ENCODE measurements at regions not wholly inside any gene's neighbourhood (a gene's known extent, or its start where the extent isn't known, plus 50 kb on each side); places are given as distances from the start of the nearest gene placed in this dataset.

DNA sequence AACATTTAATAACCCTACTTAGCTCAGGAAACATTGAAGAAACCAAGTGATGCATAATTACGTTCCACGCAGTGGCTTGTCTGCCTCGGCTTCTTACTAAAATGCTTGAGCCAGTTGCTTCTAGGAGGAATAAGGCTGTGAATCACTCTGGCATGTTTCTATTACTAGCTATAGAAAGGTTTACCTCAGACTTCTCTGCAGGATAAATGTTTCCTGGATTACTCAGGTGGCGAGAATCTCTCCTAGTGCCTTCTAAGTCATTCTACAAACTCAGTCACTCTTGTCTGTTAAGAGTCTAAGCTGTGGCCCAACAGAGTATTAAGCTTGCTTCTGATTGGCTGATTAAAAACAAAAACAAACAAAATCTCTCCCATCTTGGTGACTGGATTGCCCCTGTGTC, 92.0 kb upstream of the RALGPS2 start:
- H3K36me3 Mint-ChIP-seq (ENCODE audit: low read depth) = no peaks in the 10 kb centered on the region
- Histone ChIP-seq H3K27me3 (ENCODE audit: control insufficient read depth, insufficient read depth, low read length, poor library complexity, severe bottlenecking) (no peaks in the 10 kb centered on the region), H3K27ac (ENCODE audit: low read depth, low read length) (no peak overlapping the region)

DNA sequence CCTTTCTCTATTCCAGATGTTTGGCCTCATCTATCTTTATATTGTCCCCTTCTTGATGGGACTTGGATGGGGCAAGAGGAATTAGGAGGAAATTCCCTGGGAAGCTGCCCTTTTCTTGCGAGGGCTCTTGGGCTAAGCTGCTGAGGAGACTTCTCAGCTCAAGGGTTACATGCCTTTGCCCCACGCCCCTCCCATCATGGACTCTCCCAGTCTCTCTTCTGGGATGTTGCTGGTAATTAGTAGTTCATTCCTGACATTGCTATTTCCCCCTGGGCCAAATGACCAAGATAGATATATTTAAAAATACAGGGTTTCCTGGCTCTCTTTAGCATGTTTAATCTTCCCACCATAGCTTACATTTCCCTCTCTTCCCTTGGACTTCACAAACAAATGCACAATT, 90.6 kb upstream of the RALGPS2 start:
- no peak for DNase-seq
- H3K9ac ChIP-seq (ENCODE audit: extremely low read depth, low read length, poor library complexity, severe bottlenecking) = no peak overlapping the region
- H3K4me3 ChIP-seq (ENCODE audit: low read length) = no peak overlapping the region
- H3K9me3 ChIP-seq (ENCODE audit: control insufficient read depth, low read length) = no peaks in the 10 kb centered on the region
- H3K27me3 ChIP-seq (ENCODE audit: control insufficient read depth, insufficient read depth, low read length, poor library complexity, severe bottlenecking) = no peaks in the 10 kb centered on the region
- WGBS, 2 experiments (ENCODE audit: insufficient coverage in 1 of 2, insufficient read length in 1 of 2) = 80 to 81% methylated on average over 1 to 2 of the region's 2 CpGs
- Mint-ChIP-seq H3K9me3 (no peaks in the 10 kb centered on the region), H3K27ac (no peak overlapping the region), H3K4me1 (peaks cover 26% of the 10 kb centered on the region), H3K27me3 (ENCODE audit: insufficient read depth) (no peaks in the 10 kb centered on the region), H3K36me3 (ENCODE audit: low read depth) (no peaks in the 10 kb centered on the region), H3K4me3 (no peak overlapping the region)
- no peaks in the 10 kb centered on the region for H3K36me3 ChIP-seq (ENCODE audit: control insufficient read depth, insufficient read depth, low read length)
- no peak overlapping the region for H3K27ac ChIP-seq (ENCODE audit: low read depth, low read length)
- peaks cover 5% of the 10 kb centered on the region for H3K4me1 ChIP-seq (ENCODE audit: control insufficient read depth, insufficient read depth, low read length)
- TF ChIP-seq, protein P1, sequence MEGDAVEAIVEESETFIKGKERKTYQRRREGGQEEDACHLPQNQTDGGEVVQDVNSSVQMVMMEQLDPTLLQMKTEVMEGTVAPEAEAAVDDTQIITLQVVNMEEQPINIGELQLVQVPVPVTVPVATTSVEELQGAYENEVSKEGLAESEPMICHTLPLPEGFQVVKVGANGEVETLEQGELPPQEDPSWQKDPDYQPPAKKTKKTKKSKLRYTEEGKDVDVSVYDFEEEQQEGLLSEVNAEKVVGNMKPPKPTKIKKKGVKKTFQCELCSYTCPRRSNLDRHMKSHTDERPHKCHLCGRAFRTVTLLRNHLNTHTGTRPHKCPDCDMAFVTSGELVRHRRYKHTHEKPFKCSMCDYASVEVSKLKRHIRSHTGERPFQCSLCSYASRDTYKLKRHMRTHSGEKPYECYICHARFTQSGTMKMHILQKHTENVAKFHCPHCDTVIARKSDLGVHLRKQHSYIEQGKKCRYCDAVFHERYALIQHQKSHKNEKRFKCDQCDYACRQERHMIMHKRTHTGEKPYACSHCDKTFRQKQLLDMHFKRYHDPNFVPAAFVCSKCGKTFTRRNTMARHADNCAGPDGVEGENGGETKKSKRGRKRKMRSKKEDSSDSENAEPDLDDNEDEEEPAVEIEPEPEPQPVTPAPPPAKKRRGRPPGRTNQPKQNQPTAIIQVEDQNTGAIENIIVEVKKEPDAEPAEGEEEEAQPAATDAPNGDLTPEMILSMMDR (conservative IDR thresholded peaks at IDR 0.05) = no peak

More for the DNA sequence above, 92.0 kb upstream of the RALGPS2 start:
- Histone ChIP-seq H3K9ac (ENCODE audit: extremely low read depth, low read length, poor library complexity, severe bottlenecking) (no peak overlapping the region), H3K9me3 (ENCODE audit: control insufficient read depth, low read length) (no peaks in the 10 kb centered on the region), H3K4me3 (ENCODE audit: low read length) (no peak overlapping the region), H3K4me1 (ENCODE audit: control insufficient read depth, insufficient read depth, low read length) (peaks cover 7% of the 10 kb centered on the region), H3K36me3 (ENCODE audit: control insufficient read depth, insufficient read depth, low read length) (no peaks in the 10 kb centered on the region)
- Mint-ChIP-seq H3K27ac (no peak overlapping the region), H3K4me1 (peaks cover 35% of the 10 kb centered on the region), H3K4me3 (no peak overlapping the region), H3K9me3 (no peaks in the 10 kb centered on the region), H3K27me3 (ENCODE audit: insufficient read depth) (no peaks in the 10 kb centered on the region)
- TF ChIP-seq, protein P1 (conservative IDR thresholded peaks at IDR 0.05) = no peak
- 89 to 91% methylated on average over 4 of the region's 4 CpGs for WGBS, 2 experiments (ENCODE audit: insufficient coverage in 1 of 2, insufficient read length in 1 of 2)
- no peak for DNase-seq

DNA sequence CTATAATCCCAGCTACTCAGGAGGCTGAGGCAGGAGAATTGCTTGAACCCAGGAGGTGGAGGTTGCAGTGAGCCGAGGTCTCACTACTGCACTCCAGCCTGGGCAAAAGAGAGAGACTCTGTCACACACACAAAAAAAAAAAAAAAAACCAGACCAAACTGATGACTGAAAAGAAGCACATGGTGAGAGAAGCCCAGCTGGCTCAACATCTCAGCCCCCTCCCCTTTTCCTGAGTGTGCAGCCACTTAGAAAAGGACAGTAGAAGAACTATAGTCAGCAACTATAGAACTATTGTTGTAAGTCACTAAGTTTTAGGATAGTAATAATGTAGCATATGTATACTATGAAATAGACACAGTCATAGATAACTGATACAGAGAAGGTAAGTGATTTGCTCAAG, 87.2 kb upstream of the RALGPS2 start:
- no peak for DNase-seq
- no peak overlapping the region for H3K9ac ChIP-seq (ENCODE audit: extremely low read depth, low read length, poor library complexity, severe bottlenecking)
- Mint-ChIP-seq H3K9me3 (no peaks in the 10 kb centered on the region), H3K36me3 (ENCODE audit: low read depth) (no peaks in the 10 kb centered on the region), H3K27ac (no peak overlapping the region), H3K4me3 (no peak overlapping the region), H3K4me1 (peaks cover 4% of the 10 kb centered on the region), H3K27me3 (ENCODE audit: insufficient read depth) (no peaks in the 10 kb centered on the region)
- 88% methylated on average over 1 of the region's 1 CpG; no CpG with 5 or more reads in 1 of the 2 experiments for WGBS, 2 experiments (ENCODE audit: insufficient coverage in 1 of 2, insufficient read length in 1 of 2)
- no peaks in the 10 kb centered on the region for H3K9me3 ChIP-seq (ENCODE audit: control insufficient read depth, low read length)
- H3K36me3 ChIP-seq (ENCODE audit: control insufficient read depth, insufficient read depth, low read length) = no peaks in the 10 kb centered on the region
- no peak overlapping the region for H3K4me3 ChIP-seq (ENCODE audit: low read length)
- peaks cover 2% of the 10 kb centered on the region for H3K4me1 ChIP-seq (ENCODE audit: control insufficient read depth, insufficient read depth, low read length)
- no peaks in the 10 kb centered on the region for H3K27me3 ChIP-seq (ENCODE audit: control insufficient read depth, insufficient read depth, low read length, poor library complexity, severe bottlenecking)
- TF ChIP-seq, protein P1 (conservative IDR thresholded peaks at IDR 0.05) = no peak
- H3K27ac ChIP-seq (ENCODE audit: low read depth, low read length) = no peak overlapping the region
